NCI-H345 treated with DMSO at 0.1 percent for 48 hours (cell line): ENCODE measurements at regions not wholly inside any gene's neighbourhood (a gene's known extent, or its start where the extent isn't known, plus 50 kb on each side); places are given as distances from the start of the nearest gene placed in this dataset.

Experiments
- DNase-seq: peaks from one replicate; lab custom pipeline; 2025; ENCODE audit not compliant: unreplicated experiment; lab: John Stamatoyannopoulos, UW

- no peak for DNase-seq
Observed at GRCh38 chr1:217313096-217313495, 317.8 kb downstream of the GPATCH2 start.

DNA sequence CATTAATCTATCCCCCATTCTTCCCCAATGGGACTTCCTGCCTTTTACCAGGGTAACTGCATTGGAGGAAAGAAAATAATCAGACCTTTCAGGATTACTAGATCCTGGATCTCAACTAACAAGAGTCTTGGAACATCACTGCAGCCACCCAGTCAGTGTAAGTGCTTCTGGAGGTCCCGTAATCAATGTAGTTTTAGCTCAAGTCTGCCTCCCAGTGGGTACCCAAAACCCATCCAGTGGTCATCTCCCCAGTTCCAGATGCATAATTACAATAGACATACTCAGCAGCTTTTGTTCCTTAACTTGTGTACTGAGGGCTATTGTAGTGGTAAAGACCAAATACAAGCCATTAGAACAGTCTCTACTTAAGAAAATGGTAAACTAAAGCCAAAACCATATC, 319.1 kb downstream of the GPATCH2 start:
- DNase-seq: no peak

DNA sequence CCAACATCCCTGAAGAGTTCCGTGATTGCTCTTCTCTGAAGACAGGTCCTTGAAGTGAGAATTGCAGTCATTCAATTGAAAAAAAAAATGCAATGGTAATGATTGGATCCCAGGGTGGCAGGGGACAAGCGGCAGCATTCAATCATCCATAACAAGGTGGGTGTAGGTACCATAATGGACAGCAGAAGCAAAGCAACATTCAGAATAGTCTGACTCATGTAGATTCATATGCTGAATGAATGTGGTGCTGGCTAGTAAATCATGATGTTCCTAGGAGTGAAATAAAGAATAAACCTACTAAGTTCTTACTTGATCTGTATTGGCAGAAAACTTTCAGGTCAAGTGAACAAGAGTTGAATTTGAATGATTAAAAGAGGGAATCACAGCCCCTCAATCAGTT, 319.6 kb downstream of the GPATCH2 start:
- no peak for DNase-seq

- DNase-seq: no peak
Observed at GRCh38 chr1:217281332-217281731, 349.6 kb downstream of the GPATCH2 start.

DNA sequence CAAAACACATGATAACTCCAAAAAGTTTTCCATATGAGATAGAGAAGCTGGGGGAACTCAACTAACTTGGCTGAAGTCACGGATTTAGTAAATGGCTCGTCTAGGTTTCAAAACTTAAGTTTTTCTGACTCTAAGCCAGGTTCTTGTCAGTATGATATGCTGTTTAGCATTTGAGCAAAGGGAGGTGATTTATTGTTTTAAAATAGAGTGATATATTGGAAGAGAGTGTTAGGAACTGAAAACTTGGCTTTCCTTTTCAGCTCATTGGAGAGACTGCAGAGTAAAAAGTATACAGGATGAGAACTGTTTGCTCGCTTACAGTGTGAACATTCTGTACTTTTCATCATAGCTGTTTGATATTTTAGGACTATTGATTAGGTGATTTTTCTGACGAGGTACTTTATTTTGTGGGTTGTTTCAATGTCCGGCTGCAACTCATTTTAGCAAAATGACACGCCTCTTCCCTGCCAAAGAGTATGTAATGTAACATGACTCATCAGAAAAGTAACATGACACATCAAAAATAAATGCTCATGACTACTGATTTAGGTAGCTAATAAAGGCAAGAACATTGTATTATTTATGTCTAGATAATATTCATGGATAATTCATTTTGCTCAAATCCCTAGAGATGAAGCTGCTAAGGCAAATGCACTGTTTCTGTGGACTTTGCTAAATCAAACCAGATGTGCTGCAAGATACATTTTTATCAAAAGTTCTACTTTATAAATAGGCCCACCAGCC, 355.1 kb downstream of the GPATCH2 start:
- DNase-seq: no peak

DNA sequence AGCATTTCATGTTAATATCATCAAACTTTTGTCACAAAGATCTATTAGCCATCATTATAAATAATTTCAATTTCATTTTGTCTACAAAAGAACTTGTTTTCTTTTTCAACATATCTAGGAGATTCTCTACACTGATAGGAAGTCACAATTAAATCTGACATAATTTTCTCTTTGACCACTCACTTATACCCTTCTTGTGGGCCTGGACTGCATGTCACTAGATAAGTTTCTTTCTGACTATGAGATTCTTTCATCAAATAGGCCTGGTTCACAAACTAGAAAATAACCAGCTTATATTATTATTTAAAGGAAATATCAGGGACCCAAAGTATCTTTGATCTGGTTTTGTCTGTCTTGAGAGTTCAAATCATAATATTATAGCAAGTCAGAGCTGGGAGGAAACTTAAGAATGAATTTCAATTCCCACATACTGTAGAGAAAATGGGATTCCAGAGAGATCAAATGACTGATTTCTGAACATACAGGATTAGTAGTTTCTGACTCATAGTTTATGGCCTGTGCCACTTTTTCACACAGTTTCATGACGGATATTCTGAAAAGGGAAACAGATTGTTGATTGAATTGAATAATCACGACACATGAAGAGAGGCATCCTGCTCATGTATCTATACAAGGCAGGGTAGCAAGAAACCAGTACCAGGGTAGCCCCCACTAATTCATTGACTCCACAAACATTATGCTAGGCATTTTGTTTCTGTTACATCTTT, 355.8 kb downstream of the GPATCH2 start:
- DNase-seq: no peak

- DNase-seq: no peak
Observed at GRCh38 chr1:217274416-217274815, 356.5 kb downstream of the GPATCH2 start.

DNA sequence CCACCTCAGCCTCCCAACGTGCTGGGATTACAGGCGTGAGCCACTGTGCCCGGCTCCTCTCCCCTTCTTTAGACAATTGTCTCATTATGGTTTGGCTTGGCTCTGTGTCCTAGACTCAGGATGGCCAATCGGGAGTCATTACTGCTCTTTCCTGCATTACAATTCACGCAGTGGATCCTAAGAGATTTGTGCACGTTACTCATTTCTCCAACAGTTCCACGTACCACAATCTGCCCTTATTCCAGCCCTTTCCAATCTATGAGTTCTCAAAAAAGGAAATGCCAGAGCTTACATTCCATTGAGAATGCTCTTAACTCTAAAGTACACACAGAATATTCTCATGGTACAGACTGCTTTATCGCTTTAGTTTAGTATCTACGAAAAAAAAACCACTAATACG, 357.0 kb downstream of the GPATCH2 start:
- DNase-seq: no peak

DNA sequence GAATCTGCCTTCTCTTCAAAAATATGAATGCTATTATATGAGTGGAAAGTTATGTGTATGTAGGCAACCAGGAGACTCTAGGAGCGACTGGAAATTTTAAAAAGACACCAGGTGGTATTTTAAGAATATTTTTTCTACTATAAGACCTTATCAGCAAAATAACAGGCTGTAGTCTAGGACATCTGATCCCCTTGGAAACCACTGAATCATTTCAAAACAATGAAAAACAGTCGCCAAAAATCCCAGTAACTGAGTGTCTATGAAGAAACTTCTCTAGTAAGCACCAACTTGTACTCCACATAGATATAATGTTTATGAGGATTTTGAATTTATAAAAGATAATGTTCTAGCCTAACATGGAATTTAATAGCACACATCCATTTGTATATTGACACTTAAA, 358.5 kb downstream of the GPATCH2 start:
- no peak for DNase-seq

- no peak for DNase-seq
Observed at GRCh38 chr1:217270101-217270500, 360.8 kb downstream of the GPATCH2 start.

GRCh38 chr1:217268058-217268457, 362.8 kb downstream of the GPATCH2 start:
- DNase-seq: no peak

DNA sequence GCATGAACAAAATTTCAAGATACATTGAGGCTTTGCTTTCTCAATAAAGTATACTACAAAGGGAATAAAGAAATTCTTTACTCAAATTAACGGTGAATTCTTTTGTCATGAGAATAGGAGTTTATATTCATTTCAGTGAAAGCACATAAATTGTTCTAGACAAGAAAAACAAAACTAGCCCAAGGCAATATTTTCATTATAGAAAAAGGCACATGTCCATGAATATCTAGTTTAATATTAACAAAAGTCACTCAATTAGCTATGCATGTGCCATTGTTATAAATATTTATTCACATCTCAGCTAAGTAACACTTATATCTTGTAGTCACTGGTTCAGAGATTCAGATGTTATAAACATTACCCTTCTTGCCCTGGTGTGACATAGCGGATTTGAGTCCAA, 369.3 kb downstream of the GPATCH2 start:
- no peak for DNase-seq

- no peak for DNase-seq
Observed at GRCh38 chr1:217260676-217261075, 370.2 kb downstream of the GPATCH2 start.

DNA sequence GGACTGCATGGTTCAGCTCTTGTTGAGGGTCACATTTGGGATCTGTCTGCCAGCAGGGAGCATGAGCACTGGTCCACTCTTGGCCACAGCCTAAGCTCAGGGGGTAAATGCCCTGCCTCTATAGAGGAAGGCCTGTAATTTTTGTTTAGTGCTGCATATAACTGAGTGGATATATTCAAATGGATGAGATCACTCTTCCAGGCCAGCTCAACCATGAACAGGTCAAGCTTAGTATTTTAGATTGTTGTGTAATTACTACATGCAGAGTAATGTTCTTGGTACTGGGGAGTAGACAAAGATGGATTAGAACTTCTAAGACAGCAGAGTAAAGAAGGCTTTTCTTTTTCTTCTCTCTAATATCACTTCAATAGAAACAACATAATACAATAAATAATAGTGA, 376.9 kb downstream of the GPATCH2 start:
- DNase-seq: no peak

- no peak for DNase-seq
Observed at GRCh38 chr1:217253351-217253750, 377.5 kb downstream of the GPATCH2 start.

- no peak for DNase-seq
Observed at GRCh38 chr1:217251121-217251520, 379.8 kb downstream of the GPATCH2 start.

DNA sequence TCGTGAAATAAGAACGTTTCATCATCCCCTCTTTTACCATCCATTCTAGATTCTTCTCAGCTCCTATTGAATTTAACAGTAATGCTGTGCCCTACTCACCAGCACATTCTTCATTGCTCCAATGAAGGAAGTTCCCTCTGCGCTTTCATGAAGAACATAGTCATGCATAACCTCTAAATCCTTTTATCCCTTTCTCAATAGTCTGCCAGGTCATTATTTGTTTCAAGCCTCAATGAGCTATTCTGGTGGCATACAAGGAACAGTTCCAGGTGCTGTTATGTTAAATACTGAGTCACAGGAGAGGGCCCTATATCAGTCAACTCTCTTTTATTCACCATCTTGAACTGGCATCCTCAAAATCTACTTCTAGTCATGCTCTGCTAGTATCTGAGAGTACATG, 381.0 kb downstream of the GPATCH2 start:
- no peak for DNase-seq

GRCh38 chr1:217244971-217245370, 385.9 kb downstream of the GPATCH2 start:
- DNase-seq: no peak

- no peak for DNase-seq
Observed at GRCh38 chr1:217240656-217241055, 390.2 kb downstream of the GPATCH2 start.

GRCh38 chr1:217238945-217239344, 391.9 kb downstream of the GPATCH2 start:
- DNase-seq: no peak

DNA sequence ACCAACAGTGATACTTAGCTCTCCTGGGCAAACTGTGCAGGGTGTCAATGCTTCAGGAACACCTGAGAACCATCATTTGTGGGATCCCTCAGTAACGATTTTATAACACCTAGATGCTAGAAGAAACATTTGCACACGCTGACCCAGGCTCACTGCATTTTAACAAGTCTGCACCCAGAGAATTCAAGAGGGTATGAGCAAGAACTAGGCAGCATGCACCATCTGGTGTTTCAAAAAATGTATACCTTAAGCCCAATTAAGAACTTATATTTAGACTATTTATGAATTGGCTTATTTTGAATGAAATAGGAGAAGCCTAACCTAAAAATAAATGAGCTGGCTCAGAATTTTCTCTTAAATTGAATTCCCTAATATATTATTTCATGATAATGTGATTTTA, 400.5 kb downstream of the GPATCH2 start:
- no peak for DNase-seq

DNA sequence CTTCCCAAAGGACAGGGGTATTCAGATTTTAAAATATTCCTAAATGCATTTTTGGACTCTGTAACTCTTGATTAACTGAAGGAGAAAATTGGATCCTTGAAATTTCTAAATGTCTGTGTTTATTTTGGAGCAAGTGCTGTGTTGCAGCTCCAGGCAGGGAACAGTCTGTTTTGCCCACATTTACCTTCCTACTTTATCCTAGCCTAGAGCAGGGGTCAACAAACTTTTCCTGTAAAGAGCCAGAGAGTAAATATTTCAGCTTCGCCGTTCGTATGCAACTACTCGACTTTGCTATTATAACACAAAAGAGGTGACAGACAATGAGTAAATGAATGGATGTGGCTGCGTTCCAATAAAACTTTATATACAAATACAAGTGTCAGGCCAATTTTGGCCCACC, 402.2 kb downstream of the GPATCH2 start:
- no peak for DNase-seq

DNA sequence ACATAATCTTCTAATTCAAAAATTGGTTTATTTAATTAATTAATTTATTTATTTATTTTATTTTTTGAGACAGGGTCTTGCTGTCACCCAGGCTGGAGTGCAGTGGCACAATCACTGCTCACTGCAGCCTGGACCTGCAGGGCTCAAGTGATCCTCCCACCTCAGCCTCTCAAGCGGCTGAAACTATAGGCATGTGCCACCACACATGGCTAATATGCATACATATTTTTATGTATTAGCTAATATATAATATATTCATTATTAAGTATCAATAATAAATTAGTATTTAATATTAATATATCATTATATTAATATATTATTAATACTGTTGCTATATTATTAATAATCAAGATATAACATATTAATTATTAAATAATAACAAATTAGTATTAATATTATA, 406.7 kb downstream of the GPATCH2 start:
- DNase-seq: no peak
